Endothelial cell of umbilical vein (primary cell): ENCODE measurements at regions not wholly inside any gene's neighbourhood (a gene's known extent, or its start where the extent isn't known, plus 50 kb on each side); places are given as distances from the start of the nearest gene placed in this dataset.
A peak's percentile ranks its signal among the peaks of the same experiment; 100 is the strongest.

Experiments
- BruUV-seq: library from RNA; stranded (reverse); fragments of 400-500 nt; replicated peaks from 2 replicates; lab custom pipeline; 2021; lab: Mats Ljungman, UMichigan
- CTCF ChIA-PET: fragments of 300-600, 350-600 bp; sonication (Branson Sonifier 250); formaldehyde crosslinking; loops from one replicate; lab custom pipeline; 2021; ENCODE audit warnings: antibody characterized with exemption, inconsistent platforms; lab: Charles Lee
- POLR2A ChIA-PET: fragments of 300-600, 350-600 bp; sonication (Branson Sonifier 250); formaldehyde crosslinking; loops from one replicate; lab custom pipeline; 2021; ENCODE audit warnings: antibody characterized with exemption, inconsistent platforms; lab: Charles Lee
- DNase-seq: peaks from one replicate; pipeline ENCODE4 v3.0.0-alpha.2; 2011; ENCODE audit warnings: low read depth, low spot score
- FAIRE-seq: peaks from 2 replicates; lab custom pipeline; 2011; peaks lifted over from hg19 to GRCh38; lab: Jason Lieb, UNC
- H2AFZ ChIP-seq: 2 replicates; pipeline ENCODE4 v1.6.0; 2012; ENCODE audit warnings: low read depth, low read length, control low read depth, inconsistent platforms
- H3K27ac ChIP-seq: 2 replicates; pipeline ENCODE4 v1.5.1; 2011; ENCODE audit warnings: low read depth, mild to moderate bottlenecking, control low read depth, low read length, moderate library complexity; ENCODE audit not compliant: insufficient read depth
- H3K27me3 ChIP-seq, 2 experiments: 2 replicates each; pipeline versions ENCODE4 v1.6.0 to v1.6.1; 2011; ENCODE audit warnings: low read length in 2 of 2, mixed read lengths in 1 of 2; ENCODE audit not compliant: control insufficient read depth in 2 of 2, insufficient read depth in 2 of 2
- H3K36me3 ChIP-seq, 2 experiments: 2 replicates in 1 of 2; 3 replicates in 1 of 2; pipeline ENCODE4 v1.5.1; 2011; ENCODE audit warnings: low read length in 2 of 2, mild to moderate bottlenecking in 1 of 2, moderate library complexity in 1 of 2; ENCODE audit not compliant: control insufficient read depth in 2 of 2, insufficient read depth in 2 of 2; ENCODE audit errors: extremely low read depth in 1 of 2
- H3K4me1 ChIP-seq: 3 replicates; pipeline ENCODE4 v1.5.1; 2011; ENCODE audit warnings: mild to moderate bottlenecking, low read length; ENCODE audit not compliant: control insufficient read depth, insufficient read depth; ENCODE audit errors: extremely low read depth
- H3K4me2 ChIP-seq: 2 replicates; pipeline ENCODE4 v1.6.1; 2011; ENCODE audit warnings: low read length, control low read depth, mixed read lengths; ENCODE audit not compliant: insufficient read depth
- H3K4me3 ChIP-seq, 3 experiments: fragments of 200-600 bp in 1 of 3; sonication (generic), shearing (Covaris generic) in 1 of 3; replicated peaks in 1 of 3; 2 replicates each; pipeline ENCODE4 v1.5.1; 2011 to 2016; ENCODE audit warnings: control low read depth in 3 of 3, low read length in 3 of 3, mild to moderate bottlenecking in 2 of 3, inconsistent platforms in 1 of 3, low read depth in 1 of 3, moderate library complexity in 1 of 3; ENCODE audit not compliant: insufficient read depth in 1 of 3
- H3K79me2 ChIP-seq: 2 replicates; pipeline ENCODE4 v1.6.0; 2012; ENCODE audit warnings: low read length, inconsistent platforms; ENCODE audit not compliant: control insufficient read depth, insufficient read depth
- H3K9ac ChIP-seq: replicated peaks from 2 replicates; pipeline ENCODE3; 2011; ENCODE audit warnings: low read length, control low read depth; ENCODE audit not compliant: insufficient read depth; ENCODE audit errors: extremely low read depth
- H3K9me1 ChIP-seq: replicated peaks from 3 replicates; pipeline ENCODE4 v1.6.0; 2011; ENCODE audit warnings: mild to moderate bottlenecking, low read length; ENCODE audit not compliant: control insufficient read depth, insufficient read depth; ENCODE audit errors: extremely low read depth
- H3K9me3 ChIP-seq: replicated peaks from 2 replicates; pipeline ENCODE4 v1.5.1; 2012; ENCODE audit warnings: low read length, inconsistent platforms; ENCODE audit not compliant: control insufficient read depth, insufficient read depth
- H4K20me1 ChIP-seq: replicated peaks from 2 replicates; pipeline ENCODE3; 2011; ENCODE audit warnings: mild to moderate bottlenecking, low read length; ENCODE audit not compliant: control insufficient read depth, insufficient read depth; ENCODE audit errors: extremely low read depth
- EZH2 ChIP-seq: IDR thresholded peaks from 2 replicates; pipeline ENCODE4 v1.6.1; 2012; ENCODE audit warnings: borderline replicate concordance, low read depth, mild to moderate bottlenecking, moderate library complexity, low read length, inconsistent platforms; ENCODE audit not compliant: severe bottlenecking
- FOS ChIP-seq: IDR thresholded peaks from 2 replicates; pipeline ENCODE4 v1.6.1; 2011; ENCODE audit warnings: mild to moderate bottlenecking, low read length, moderate library complexity, borderline replicate concordance; ENCODE audit not compliant: insufficient read depth
- GATA2 ChIP-seq: IDR thresholded peaks from 2 replicates; pipeline ENCODE4 v1.7.0; 2011; ENCODE audit warnings: low read depth, mild to moderate bottlenecking, moderate library complexity, mixed read lengths, low read length; ENCODE audit not compliant: insufficient read length, insufficient read depth
- JUN ChIP-seq: IDR thresholded peaks from 2 replicates; pipeline ENCODE4 v1.6.1; 2011; ENCODE audit warnings: borderline replicate concordance, low read depth; ENCODE audit not compliant: insufficient read length, insufficient read depth
- MYC ChIP-seq: IDR thresholded peaks from one replicate; pipeline ENCODE4 v1.6.1; 2011; ENCODE audit warnings: mild to moderate bottlenecking, low read depth, low read length
- POLR2A ChIP-seq: IDR thresholded peaks from 2 replicates; pipeline ENCODE4 v1.6.1; 2012; ENCODE audit warnings: low read depth, mild to moderate bottlenecking, control low read depth, low read length
- POLR2AphosphoS5 ChIP-seq: IDR thresholded peaks from 2 replicates; pipeline ENCODE4 v1.6.1; 2012; ENCODE audit warnings: low read depth, mild to moderate bottlenecking, control low read depth, low read length, moderate library complexity; ENCODE audit not compliant: insufficient read depth
- dilution Hi-C: fragments of 300-500 bp; cut with MboI; formaldehyde crosslinking; loops from one replicate; pipeline ENCODE4 v1.15.0; 2019; ENCODE audit warnings: low sequenced_read_pairs; ENCODE audit not compliant: extremely low pct_ligation_motif_present
- intact Hi-C: fragments of 100-400 bp; cut with micrococcal nuclease; formaldehyde crosslinking; loops from one replicate; pipeline ENCODE4 v1.10.0; 2022
- TF ChIP-seq, protein P1 (sequence below), 2 donors: IDR thresholded peaks; 1 replicate in 1 of 2; 2 replicates in 1 of 2; pipeline ENCODE4 v1.5.1; 2011; ENCODE audit warnings: low read length in 2 of 2, mild to moderate bottlenecking in 2 of 2, moderate library complexity in 2 of 2, control low read depth in 1 of 2, inconsistent platforms in 1 of 2, low read depth in 1 of 2; ENCODE audit not compliant: insufficient read depth in 1 of 2; ENCODE audit errors: extremely low read depth in 1 of 2
- TF ChIP-seq, protein P2 (sequence below): IDR thresholded peaks from 2 replicates; pipeline ENCODE4 v1.6.1; 2011; ENCODE audit not compliant: insufficient read depth, insufficient read length

DNA sequence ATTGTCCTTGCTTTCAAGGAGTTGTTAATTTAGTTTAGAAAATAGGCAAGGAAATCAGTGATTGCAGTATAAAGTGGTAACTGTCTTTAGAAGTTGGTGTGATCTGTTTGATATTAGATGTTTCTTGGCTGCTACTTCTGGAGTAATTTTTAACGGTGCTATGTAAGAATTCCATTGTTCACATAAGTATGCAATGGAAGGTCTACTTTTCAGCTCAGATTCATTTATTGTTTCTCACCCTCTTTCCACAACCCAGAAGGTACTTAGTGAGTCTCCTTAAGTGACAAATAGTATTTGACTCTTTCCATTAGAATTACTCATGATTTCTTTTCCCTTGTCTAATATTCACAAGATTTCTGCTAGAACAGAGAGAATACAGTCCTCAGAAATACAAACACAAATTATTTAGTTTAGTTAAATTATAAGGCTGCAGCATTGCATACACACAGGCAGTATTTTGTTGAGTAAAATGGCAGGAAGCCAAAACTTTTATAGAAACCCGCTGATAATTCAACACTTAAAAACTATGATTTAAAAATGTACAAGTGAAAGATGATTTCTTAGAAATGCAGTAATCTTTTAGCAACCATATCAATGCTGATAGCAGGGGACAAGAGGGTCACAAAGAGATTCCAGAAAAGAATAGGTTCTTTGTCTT, 554.3 kb downstream of the CD109 start:
- no peak for TF ChIP-seq POLR2AphosphoS5
- TF ChIP-seq FOS = no peak
- TF ChIP-seq, protein P1, sequence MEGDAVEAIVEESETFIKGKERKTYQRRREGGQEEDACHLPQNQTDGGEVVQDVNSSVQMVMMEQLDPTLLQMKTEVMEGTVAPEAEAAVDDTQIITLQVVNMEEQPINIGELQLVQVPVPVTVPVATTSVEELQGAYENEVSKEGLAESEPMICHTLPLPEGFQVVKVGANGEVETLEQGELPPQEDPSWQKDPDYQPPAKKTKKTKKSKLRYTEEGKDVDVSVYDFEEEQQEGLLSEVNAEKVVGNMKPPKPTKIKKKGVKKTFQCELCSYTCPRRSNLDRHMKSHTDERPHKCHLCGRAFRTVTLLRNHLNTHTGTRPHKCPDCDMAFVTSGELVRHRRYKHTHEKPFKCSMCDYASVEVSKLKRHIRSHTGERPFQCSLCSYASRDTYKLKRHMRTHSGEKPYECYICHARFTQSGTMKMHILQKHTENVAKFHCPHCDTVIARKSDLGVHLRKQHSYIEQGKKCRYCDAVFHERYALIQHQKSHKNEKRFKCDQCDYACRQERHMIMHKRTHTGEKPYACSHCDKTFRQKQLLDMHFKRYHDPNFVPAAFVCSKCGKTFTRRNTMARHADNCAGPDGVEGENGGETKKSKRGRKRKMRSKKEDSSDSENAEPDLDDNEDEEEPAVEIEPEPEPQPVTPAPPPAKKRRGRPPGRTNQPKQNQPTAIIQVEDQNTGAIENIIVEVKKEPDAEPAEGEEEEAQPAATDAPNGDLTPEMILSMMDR (IDR thresholded peaks at IDR 0.05; ENCODE audit: extremely low read depth in 1 of 2, insufficient read depth in 1 of 2, low read depth in 1 of 2, low read length in 2 of 2) = no peak
- no peak for TF ChIP-seq POLR2A
- TF ChIP-seq, protein P2, sequence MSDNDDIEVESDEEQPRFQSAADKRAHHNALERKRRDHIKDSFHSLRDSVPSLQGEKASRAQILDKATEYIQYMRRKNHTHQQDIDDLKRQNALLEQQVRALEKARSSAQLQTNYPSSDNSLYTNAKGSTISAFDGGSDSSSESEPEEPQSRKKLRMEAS = no peak
- no peak for TF ChIP-seq JUN
- no peak for TF ChIP-seq GATA2
- TF ChIP-seq EZH2 = no peak
- TF ChIP-seq MYC = no peak
- Histone ChIP-seq H3K27ac (peak overlapping the region; percentile 37), H4K20me1 (no peaks in the 10 kb centered on the region), H3K27me3 (no peaks in the 10 kb centered on the region), H3K79me2 (no peaks in the 10 kb centered on the region), H3K9me3 (no peaks in the 10 kb centered on the region), H3K36me3 (no peaks in the 10 kb centered on the region), H2AFZ (peak overlapping the region; percentile 24), H3K4me2 (peak overlapping the region; percentile 62), H3K9ac (no peak overlapping the region), H3K4me3 (no peak overlapping the region), H3K9me1 (no peaks in the 10 kb centered on the region), H3K4me1 (peaks cover 25% of the 10 kb centered on the region)
- intact Hi-C loops = loop anchor here (5.0 to 10.0 kb wide), 2 partner anchors 113 to 315 kb away; no protein-coding TSS in a partner anchor
- ChIA-PET CTCF (interaction anchor here (1.2 kb wide), 1 partner anchor 159 kb away, joined by 4 read pairs; no protein-coding TSS in a partner anchor), POLR2A (no interaction called here)
- TSS peak; percentile 88 for BruUV-seq
- dilution Hi-C loops = no loop called here
- FAIRE-seq (no peak), DNase-seq (peak; percentile 15)
